ENCODE measurements at regions not wholly inside any gene's neighbourhood (a gene's known extent, or its start where the extent isn't known, plus 50 kb on each side); places are given as distances from the start of the nearest gene placed in this dataset.

- DNase-seq (ENCODE audit: low spot score, unreplicated experiment), result no peak
- H3K4me3 Mint-ChIP-seq (ENCODE audit: low read depth), result no peak overlapping the region
- H3K27ac Mint-ChIP-seq, result no peak overlapping the region
- H3K4me1 Mint-ChIP-seq (ENCODE audit: low read depth), result no peaks in the 10 kb centered on the region
- no peak for TF ChIP-seq CTCF (IDR thresholded peaks at IDR 0.05; ENCODE audit: unreplicated experiment)
- no peaks in the 10 kb centered on the region for H3K27me3 Mint-ChIP-seq
- peaks cover 3% of the 10 kb centered on the region for H3K9me3 Mint-ChIP-seq (ENCODE audit: low read depth)
- no peaks in the 10 kb centered on the region for H3K36me3 Mint-ChIP-seq (ENCODE audit: insufficient read depth)
These were observed 732.5 kb upstream of the POM121L12 start for GRCh38 chr7:52302765-52303520.

- peaks cover 3% of the 10 kb centered on the region for H3K9me3 Mint-ChIP-seq (ENCODE audit: low read depth)
- no peak for TF ChIP-seq CTCF (IDR thresholded peaks at IDR 0.05; ENCODE audit: unreplicated experiment)
- H3K27ac Mint-ChIP-seq, result no peak overlapping the region
- DNase-seq (ENCODE audit: low spot score, unreplicated experiment), result no peak
- no peaks in the 10 kb centered on the region for H3K27me3 Mint-ChIP-seq
- no peak overlapping the region for H3K4me3 Mint-ChIP-seq (ENCODE audit: low read depth)
- no peaks in the 10 kb centered on the region for H3K4me1 Mint-ChIP-seq (ENCODE audit: low read depth)
- no peaks in the 10 kb centered on the region for H3K36me3 Mint-ChIP-seq (ENCODE audit: insufficient read depth)
These were observed 738.3 kb upstream of the POM121L12 start for GRCh38 chr7:52297128-52297527.

- DNase-seq (ENCODE audit: low spot score, unreplicated experiment), result no peak
- Mint-ChIP-seq H3K9me3 (ENCODE audit: low read depth) (no peaks in the 10 kb centered on the region), H3K27ac (no peak overlapping the region), H3K4me1 (ENCODE audit: low read depth) (peaks cover 6% of the 10 kb centered on the region), H3K27me3 (no peaks in the 10 kb centered on the region), H3K36me3 (ENCODE audit: insufficient read depth) (no peaks in the 10 kb centered on the region), H3K4me3 (ENCODE audit: low read depth) (no peak overlapping the region)
- TF ChIP-seq CTCF (IDR thresholded peaks at IDR 0.05; ENCODE audit: unreplicated experiment), result no peak
These were observed 740.5 kb upstream of the POM121L12 start for GRCh38 chr7:52294942-52295341.

GRCh38 chr7:52289247-52289646 is 746.2 kb upstream of the POM121L12 start:
- H3K4me3 Mint-ChIP-seq (ENCODE audit: low read depth), result no peak overlapping the region
- TF ChIP-seq CTCF (IDR thresholded peaks at IDR 0.05; ENCODE audit: unreplicated experiment), result no peak
- no peak for DNase-seq (ENCODE audit: low spot score, unreplicated experiment)
- H3K36me3 Mint-ChIP-seq (ENCODE audit: insufficient read depth), result no peaks in the 10 kb centered on the region
- peaks cover 21% of the 10 kb centered on the region for H3K4me1 Mint-ChIP-seq (ENCODE audit: low read depth)
- H3K9me3 Mint-ChIP-seq (ENCODE audit: low read depth), result no peaks in the 10 kb centered on the region
- H3K27ac Mint-ChIP-seq, result no peak overlapping the region
- H3K27me3 Mint-ChIP-seq, result no peaks in the 10 kb centered on the region

GRCh38 chr7:52287698-52288097 is 747.7 kb upstream of the POM121L12 start:
- Mint-ChIP-seq H3K4me1 (ENCODE audit: low read depth) (peaks cover 21% of the 10 kb centered on the region), H3K27ac (no peak overlapping the region), H3K9me3 (ENCODE audit: low read depth) (no peaks in the 10 kb centered on the region), H3K4me3 (ENCODE audit: low read depth) (no peak overlapping the region), H3K36me3 (ENCODE audit: insufficient read depth) (no peaks in the 10 kb centered on the region), H3K27me3 (no peaks in the 10 kb centered on the region)
- DNase-seq (ENCODE audit: low spot score, unreplicated experiment), result no peak
- TF ChIP-seq CTCF (IDR thresholded peaks at IDR 0.05; ENCODE audit: unreplicated experiment), result no peak

Data from progenitor cell of endocrine pancreas (in vitro differentiated cells).